Tibial artery (tissue), 4 donors: ENCODE measurements at regions not wholly inside any gene's neighbourhood (a gene's known extent, or its start where the extent isn't known, plus 50 kb on each side); places are given as distances from the start of the nearest gene placed in this dataset.
A peak's percentile ranks its signal among the peaks of the same experiment; 100 is the strongest.

ENCODE experiments used
- DNase-seq, 2 donors: peaks; one replicate each; pipeline ENCODE4 v3.0.0-alpha.2; 2019
- H3K27ac ChIP-seq, 2 donors: fragments of 200-600 bp; sonication (generic) in 1 of 2; 1 replicate in 1 of 2; 2 replicates in 1 of 2; pipeline ENCODE4 v1.5.1; 2018 to 2019; ENCODE audit warnings: mild to moderate bottlenecking in 1 of 2
- H3K27me3 ChIP-seq, 2 donors: fragments of 200-600 bp; sonication (generic) in 1 of 2; one replicate each; pipeline versions ENCODE4 v1.5.1 to v1.6.0; 2016 to 2019
- H3K36me3 ChIP-seq, 3 donors: fragments of 200-600 bp; sonication (generic) in 2 of 3; one replicate each; pipeline ENCODE4 v1.5.1; 2016 to 2019; ENCODE audit warnings: mild to moderate bottlenecking in 2 of 3
- H3K4me1 ChIP-seq, 4 donors: fragments of 200-600 bp; sonication (generic) in 2 of 4; 1 replicate in 3 of 4; 2 replicates in 1 of 4; pipeline ENCODE4 v1.5.1; 2016 to 2019
- H3K4me3 ChIP-seq, 2 donors: fragments of 200-600 bp; sonication (generic) in 1 of 2; 1 replicate in 1 of 2; 2 replicates in 1 of 2; pipeline ENCODE4 v1.5.1; 2018 to 2019; ENCODE audit warnings: mild to moderate bottlenecking in 2 of 2
- H3K9me3 ChIP-seq, 3 donors: fragments of 200-600 bp; sonication (generic) in 1 of 3; one replicate each; pipeline ENCODE4 v1.5.1; 2016 to 2019
- intact Hi-C: fragments of 100-400 bp; cut with DNase I; formaldehyde crosslinking; loops from one replicate; pipeline ENCODE4 v1.15.0; 2023; ENCODE audit warnings: low total_unique reads
- TF ChIP-seq, protein P1 (sequence below), 2 experiments: fragments of 200-600 bp in 1 of 2; fragments of 450-650 bp in 1 of 2; IDR thresholded peaks; one replicate each; pipeline ENCODE4 v1.5.1; 2017 to 2019; ENCODE audit warnings: antibody characterized with exemption in 2 of 2, mild to moderate bottlenecking in 1 of 2, moderate library complexity in 1 of 2

DNA sequence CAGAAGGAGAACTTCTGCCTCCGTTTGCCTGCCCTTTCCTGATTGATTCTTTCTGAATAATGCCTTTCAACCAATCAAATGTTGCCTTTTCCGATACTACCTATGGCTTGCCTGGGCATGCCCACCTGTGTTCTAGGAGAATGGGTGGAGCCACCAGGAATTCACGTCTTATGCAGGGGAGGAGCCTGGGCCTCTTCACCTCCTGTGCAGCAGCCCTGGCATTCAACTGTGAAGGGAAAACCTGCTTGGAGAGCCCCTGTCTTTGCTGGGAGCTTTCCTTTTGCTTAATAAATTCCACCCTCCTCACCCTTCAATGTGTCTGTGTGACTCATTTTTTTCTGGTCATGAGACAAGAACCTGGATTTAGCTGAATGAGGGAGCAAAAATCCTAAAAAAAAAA, 730.7 kb downstream of the UQCRFS1 start:
- DNase-seq = no peak
- H3K4me3 ChIP-seq = no peak overlapping the region
- intact Hi-C loops = no loop called here
- H3K36me3 ChIP-seq = no peaks in the 10 kb centered on the region
- H3K27me3 ChIP-seq = no peaks in the 10 kb centered on the region
- H3K9me3 ChIP-seq = no peaks in the 10 kb centered on the region
- TF ChIP-seq, protein P1, sequence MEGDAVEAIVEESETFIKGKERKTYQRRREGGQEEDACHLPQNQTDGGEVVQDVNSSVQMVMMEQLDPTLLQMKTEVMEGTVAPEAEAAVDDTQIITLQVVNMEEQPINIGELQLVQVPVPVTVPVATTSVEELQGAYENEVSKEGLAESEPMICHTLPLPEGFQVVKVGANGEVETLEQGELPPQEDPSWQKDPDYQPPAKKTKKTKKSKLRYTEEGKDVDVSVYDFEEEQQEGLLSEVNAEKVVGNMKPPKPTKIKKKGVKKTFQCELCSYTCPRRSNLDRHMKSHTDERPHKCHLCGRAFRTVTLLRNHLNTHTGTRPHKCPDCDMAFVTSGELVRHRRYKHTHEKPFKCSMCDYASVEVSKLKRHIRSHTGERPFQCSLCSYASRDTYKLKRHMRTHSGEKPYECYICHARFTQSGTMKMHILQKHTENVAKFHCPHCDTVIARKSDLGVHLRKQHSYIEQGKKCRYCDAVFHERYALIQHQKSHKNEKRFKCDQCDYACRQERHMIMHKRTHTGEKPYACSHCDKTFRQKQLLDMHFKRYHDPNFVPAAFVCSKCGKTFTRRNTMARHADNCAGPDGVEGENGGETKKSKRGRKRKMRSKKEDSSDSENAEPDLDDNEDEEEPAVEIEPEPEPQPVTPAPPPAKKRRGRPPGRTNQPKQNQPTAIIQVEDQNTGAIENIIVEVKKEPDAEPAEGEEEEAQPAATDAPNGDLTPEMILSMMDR (IDR thresholded peaks at IDR 0.05) = no peak
- H3K27ac ChIP-seq = no peak overlapping the region
- H3K4me1 ChIP-seq = no peaks in the 10 kb centered on the region

DNA sequence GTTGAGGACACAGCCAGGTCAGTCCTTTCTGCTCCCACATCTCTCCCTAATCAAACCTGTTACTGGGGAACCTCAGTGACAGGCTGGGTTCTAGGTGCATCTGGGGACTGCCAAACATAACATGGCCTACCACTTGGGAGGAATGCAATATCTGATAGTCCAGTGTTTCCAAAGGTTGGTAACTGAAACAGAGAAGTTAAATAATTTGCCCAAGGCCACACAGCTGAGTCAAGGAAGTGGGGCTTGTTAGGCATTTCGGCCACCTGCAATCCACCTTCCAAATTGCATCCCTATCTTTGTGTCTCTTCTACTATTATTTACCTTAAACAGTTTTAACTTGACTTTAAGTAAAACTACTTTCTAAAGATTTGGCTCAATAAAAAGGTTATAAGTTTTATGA, 731.3 kb downstream of the UQCRFS1 start:
- H3K27me3 ChIP-seq = no peaks in the 10 kb centered on the region

GRCh38 chr19:28475525-28475924, 737.4 kb downstream of the UQCRFS1 start:
- Histone ChIP-seq H3K9me3 (no peaks in the 10 kb centered on the region), H3K4me3 (no peak overlapping the region), H3K36me3 (no peaks in the 10 kb centered on the region), H3K4me1 (no peaks in the 10 kb centered on the region), H3K27me3 (no peaks in the 10 kb centered on the region), H3K27ac (no peak overlapping the region)
- TF ChIP-seq, protein P1 (IDR thresholded peaks at IDR 0.05) = no peak
- DNase-seq = no peak
- intact Hi-C loops = loop anchor here (10.0 kb wide), 1 partner anchor 229 kb away; no protein-coding TSS in a partner anchor

More for the DNA sequence above, 731.3 kb downstream of the UQCRFS1 start:
- no peak overlapping the region for H3K27ac ChIP-seq
- no peaks in the 10 kb centered on the region for H3K36me3 ChIP-seq
- H3K4me3 ChIP-seq = no peak overlapping the region
- DNase-seq = no peak
- TF ChIP-seq, protein P1 (IDR thresholded peaks at IDR 0.05) = no peak
- no peaks in the 10 kb centered on the region for H3K9me3 ChIP-seq
- intact Hi-C loops = no loop called here
- H3K4me1 ChIP-seq = no peaks in the 10 kb centered on the region

DNA sequence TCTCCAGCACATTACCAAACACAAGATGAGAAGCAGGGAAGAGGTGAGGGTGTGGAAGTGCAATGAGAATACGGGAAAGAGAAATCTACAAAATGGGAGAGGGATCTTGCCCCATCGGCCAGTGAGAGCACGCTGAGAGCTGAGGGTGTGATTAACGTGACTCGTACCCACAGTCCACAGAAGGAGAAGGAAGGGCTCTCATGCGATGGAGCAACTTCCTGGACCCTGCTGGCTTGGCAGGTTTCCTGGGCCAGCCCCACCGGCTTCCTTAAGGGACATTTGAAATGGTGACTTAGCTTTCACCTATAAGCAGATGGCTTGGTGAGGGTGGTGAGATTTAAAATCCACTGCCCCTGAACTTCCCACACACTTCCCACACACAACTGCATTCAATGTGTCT, 740.1 kb downstream of the UQCRFS1 start:
- Histone ChIP-seq H3K4me1 (peaks cover 0 to 7% (median 0%) of the 10 kb centered on the region in 4 donors), H3K36me3 (no peaks in the 10 kb centered on the region)
- DNase-seq = peak; percentile 44 to 68

DNA sequence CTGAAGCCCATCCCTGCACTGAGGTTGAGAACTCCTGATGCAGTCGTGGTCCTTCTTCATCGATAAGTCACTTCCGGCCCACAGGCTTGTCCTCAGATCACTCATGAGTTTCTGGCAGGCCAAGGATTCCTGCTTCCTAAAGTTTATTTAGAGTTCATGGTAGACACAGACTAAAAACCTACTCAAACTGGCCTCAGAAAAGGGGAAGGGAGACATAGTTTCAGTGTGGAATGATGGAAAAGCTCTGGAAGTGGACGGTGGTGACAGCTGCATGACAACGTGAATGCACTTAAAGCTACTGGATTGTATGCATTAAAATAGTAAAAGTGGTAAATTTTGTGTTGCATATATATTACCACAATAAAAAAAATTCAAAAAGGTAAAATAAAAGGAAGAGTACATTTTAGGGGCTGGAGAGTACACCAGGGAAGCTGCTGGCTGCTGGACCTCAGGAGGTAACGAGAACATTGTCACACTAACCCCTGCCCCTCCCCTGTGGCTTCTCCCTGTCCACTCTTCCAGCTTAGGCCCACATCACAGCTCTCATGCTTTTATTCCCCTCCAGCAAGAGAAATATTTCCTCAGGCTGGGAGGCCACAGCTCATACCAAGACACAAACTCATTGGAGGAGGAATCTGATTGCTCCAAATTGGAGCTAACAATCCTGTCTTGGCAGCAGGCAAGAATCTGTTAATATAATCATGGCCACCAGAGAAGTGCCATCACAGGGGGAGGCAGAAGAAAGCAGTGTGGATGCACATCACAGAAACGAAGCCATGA, 741.0 kb downstream of the UQCRFS1 start:
- H3K4me1 ChIP-seq = peaks cover 0 to 7% (median 0%) of the 10 kb centered on the region in 4 donors
- no peaks in the 10 kb centered on the region for H3K9me3 ChIP-seq
- no peak overlapping the region for H3K27ac ChIP-seq
- H3K4me3 ChIP-seq = no peak overlapping the region
- H3K27me3 ChIP-seq = no peaks in the 10 kb centered on the region
- no peak for DNase-seq
- H3K36me3 ChIP-seq = no peaks in the 10 kb centered on the region
- TF ChIP-seq, protein P1 (IDR thresholded peaks at IDR 0.05) = no peak
- intact Hi-C loops = loop anchor here (10.0 kb wide), 1 partner anchor 233 kb away; no protein-coding TSS in a partner anchor

More for the DNA sequence above, 740.1 kb downstream of the UQCRFS1 start:
- intact Hi-C loops = loop anchor here (10.0 kb wide), 1 partner anchor 232 kb away; no protein-coding TSS in a partner anchor
- Histone ChIP-seq H3K4me3 (no peak overlapping the region), H3K27me3 (no peaks in the 10 kb centered on the region), H3K27ac (no peak overlapping the region), H3K9me3 (no peaks in the 10 kb centered on the region)
- TF ChIP-seq, protein P1 (IDR thresholded peaks at IDR 0.05) = no peak
